Gastroesophageal sphincter (tissue), 4 donors: ENCODE measurements at regions not wholly inside any gene's neighbourhood (a gene's known extent, or its start where the extent isn't known, plus 50 kb on each side); places are given as distances from the start of the nearest gene placed in this dataset.
"Not testable (repeated sequence)": the region's sequence is repeated elsewhere in the genome, so short reads cannot be mapped to it uniquely, and the experiment has no call there.

Source experiments
- ATAC-seq: fragments of 150-250 bp; one replicate; pipeline ENCODE4 v1.9.1; 2016; ENCODE audit warnings: mild to moderate bottlenecking, moderate library complexity
- H3K27ac ChIP-seq, 4 donors: fragments of 200-600 bp; sonication (generic) in 3 of 4; 1 replicate in 3 of 4; 2 replicates in 1 of 4; pipeline ENCODE4 v1.5.1; 2016 to 2019
- H3K27me3 ChIP-seq: fragments of 200-600 bp; sonication (generic); one replicate; pipeline ENCODE4 v1.5.1; 2019
- H3K36me3 ChIP-seq, 2 donors: fragments of 200-600 bp; sonication (generic); one replicate each; pipeline ENCODE4 v1.5.1; 2019; ENCODE audit warnings: control low read depth in 1 of 2
- H3K4me1 ChIP-seq, 3 donors: fragments of 200-600 bp; sonication (generic); 1 replicate in 2 of 3; 2 replicates in 1 of 3; pipeline ENCODE4 v1.5.1; 2016 to 2019; ENCODE audit warnings: control low read depth in 2 of 3
- H3K4me3 ChIP-seq, 2 donors: fragments of 200-600 bp; sonication (generic); one replicate each; pipeline ENCODE4 v1.5.1; 2019; ENCODE audit warnings: mild to moderate bottlenecking in 1 of 2, moderate library complexity in 1 of 2
- H3K9me3 ChIP-seq, 3 donors: fragments of 200-600 bp; sonication (generic); one replicate each; pipeline ENCODE4 v1.5.1; 2017 to 2019; ENCODE audit warnings: control low read depth in 2 of 3
- EP300 ChIP-seq: sonication (generic); formaldehyde crosslinking; IDR thresholded peaks from one replicate; pipeline ENCODE4 v1.6.1; 2017; ENCODE audit warnings: antibody characterized with exemption, mild to moderate bottlenecking
- POLR2A ChIP-seq, 2 donors: fragments of 450-650 bp; IDR thresholded peaks; one replicate each; pipeline ENCODE4 v1.6.1; 2017; ENCODE audit warnings: antibody characterized with exemption in 2 of 2, mild to moderate bottlenecking in 2 of 2, moderate library complexity in 1 of 2
- POLR2AphosphoS5 ChIP-seq: sonication (generic); formaldehyde crosslinking; IDR thresholded peaks from one replicate; pipeline ENCODE4 v1.6.1; 2017; ENCODE audit warnings: antibody characterized with exemption
- WGBS, 2 donors: methylation state at CpG; one replicate each; pipeline ENCODE4 v1.1.5; 2018; ENCODE audit warnings: low coverage in 1 of 2; 5-methylcytosine and 5-hydroxymethylcytosine counted together
- TF ChIP-seq, protein P1 (sequence below), 4 experiments: fragments of 200-600 bp in 2 of 4; fragments of 450-650 bp in 2 of 4; sonication (generic) in 1 of 4; IDR thresholded peaks; one replicate each; pipeline ENCODE4 v1.5.1; 2017 to 2019; ENCODE audit warnings: antibody characterized with exemption in 4 of 4, mild to moderate bottlenecking in 2 of 4, moderate library complexity in 2 of 4

DNA sequence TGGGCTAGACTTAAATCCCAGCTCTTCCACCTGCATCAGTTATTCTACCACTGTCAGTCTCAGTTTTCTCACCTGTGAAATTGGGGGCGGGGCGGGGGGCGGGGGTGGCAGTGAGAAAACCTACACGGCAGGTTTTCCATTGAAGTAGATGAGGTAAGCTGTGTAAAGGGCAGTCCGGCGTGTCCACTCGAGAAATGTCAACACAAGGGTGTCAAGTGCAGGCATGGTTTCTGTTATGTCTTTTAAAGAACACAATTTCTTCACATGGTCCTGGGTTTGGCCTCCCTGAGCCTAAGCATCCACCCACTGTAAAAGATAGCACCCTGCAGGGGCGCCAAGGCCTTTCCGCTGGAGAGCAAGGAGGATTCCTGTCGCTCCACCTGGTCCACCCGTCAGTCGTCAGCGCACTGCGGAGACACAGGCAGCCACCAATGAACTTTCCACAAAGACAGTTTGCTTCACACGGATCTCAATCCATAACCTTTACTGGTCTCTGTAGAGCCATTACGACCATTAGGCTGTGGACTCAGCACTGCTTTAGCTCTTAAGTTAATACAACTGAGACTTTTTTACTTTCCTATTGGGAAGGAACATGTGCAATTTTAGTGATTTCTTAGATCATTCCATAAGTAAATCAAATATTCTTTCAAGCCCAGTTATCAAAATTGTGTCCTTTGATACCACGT lies 99.5 kb upstream of the FOXB1 start:
- 25 to 40% methylated on average over 2 to 16 of the region's 17 CpGs for WGBS, 2 donors
- Histone ChIP-seq H3K9me3 (no peaks in the 10 kb centered on the region), H3K27ac (no peak overlapping the region), H3K4me3 (no peak overlapping the region), H3K36me3 (no peaks in the 10 kb centered on the region), H3K27me3 (peaks cover 64% of the 10 kb centered on the region), H3K4me1 (no peaks in the 10 kb centered on the region)
- no peak for ATAC-seq
- TF ChIP-seq POLR2AphosphoS5 = no peak

DNA sequence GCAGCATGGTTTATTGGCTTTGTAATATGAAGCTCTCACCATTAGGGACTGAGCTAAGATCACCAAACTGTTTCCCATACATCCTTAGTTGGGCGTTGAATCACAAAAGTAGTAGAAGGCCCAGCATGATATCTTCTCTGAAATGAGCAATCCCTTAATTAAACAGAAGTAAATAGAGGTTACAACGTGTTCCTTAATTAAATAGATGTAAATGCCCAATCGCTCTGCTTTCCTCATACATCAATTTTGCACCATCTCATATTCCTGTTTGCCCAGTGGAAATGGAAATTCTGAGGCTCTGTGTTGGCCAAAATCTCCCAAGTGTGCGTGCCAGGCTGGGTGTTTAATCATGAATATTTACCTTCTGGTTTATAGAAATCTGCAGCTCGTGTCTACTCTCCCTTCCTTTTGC lies 107.4 kb upstream of the FOXB1 start:
- no peak overlapping the region for H3K27ac ChIP-seq

DNA sequence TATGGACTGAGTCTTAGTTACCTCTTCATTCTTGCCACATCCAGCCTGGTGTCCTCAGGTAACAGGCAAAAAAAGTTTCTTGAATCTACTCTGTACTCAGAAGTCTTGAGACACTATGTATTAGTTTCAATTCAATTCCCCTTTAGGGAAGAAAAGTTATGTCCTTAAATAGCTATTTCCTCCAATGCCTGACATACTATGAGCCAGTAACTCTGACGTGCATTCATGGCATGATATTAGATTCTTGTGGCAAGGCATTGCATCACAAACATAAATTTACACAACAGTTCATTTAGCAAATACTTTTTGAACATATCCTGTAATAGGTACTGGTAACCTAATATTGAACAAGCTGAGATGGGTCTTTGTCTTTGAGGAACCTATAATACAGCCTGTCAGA lies 109.3 kb upstream of the FOXB1 start:
- ATAC-seq = no peak
- 10 to 60% methylated on average over 1 of the region's 1 CpG for WGBS, 2 donors
- H3K27me3 ChIP-seq = peaks cover 24% of the 10 kb centered on the region
- H3K9me3 ChIP-seq = no peaks in the 10 kb centered on the region
- no peak overlapping the region for H3K4me3 ChIP-seq
- no peak for TF ChIP-seq EP300
- TF ChIP-seq, protein P1, sequence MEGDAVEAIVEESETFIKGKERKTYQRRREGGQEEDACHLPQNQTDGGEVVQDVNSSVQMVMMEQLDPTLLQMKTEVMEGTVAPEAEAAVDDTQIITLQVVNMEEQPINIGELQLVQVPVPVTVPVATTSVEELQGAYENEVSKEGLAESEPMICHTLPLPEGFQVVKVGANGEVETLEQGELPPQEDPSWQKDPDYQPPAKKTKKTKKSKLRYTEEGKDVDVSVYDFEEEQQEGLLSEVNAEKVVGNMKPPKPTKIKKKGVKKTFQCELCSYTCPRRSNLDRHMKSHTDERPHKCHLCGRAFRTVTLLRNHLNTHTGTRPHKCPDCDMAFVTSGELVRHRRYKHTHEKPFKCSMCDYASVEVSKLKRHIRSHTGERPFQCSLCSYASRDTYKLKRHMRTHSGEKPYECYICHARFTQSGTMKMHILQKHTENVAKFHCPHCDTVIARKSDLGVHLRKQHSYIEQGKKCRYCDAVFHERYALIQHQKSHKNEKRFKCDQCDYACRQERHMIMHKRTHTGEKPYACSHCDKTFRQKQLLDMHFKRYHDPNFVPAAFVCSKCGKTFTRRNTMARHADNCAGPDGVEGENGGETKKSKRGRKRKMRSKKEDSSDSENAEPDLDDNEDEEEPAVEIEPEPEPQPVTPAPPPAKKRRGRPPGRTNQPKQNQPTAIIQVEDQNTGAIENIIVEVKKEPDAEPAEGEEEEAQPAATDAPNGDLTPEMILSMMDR (IDR thresholded peaks at IDR 0.05) = no peak
- no peak for TF ChIP-seq POLR2A (IDR thresholded peaks at IDR 0.05)
- TF ChIP-seq POLR2AphosphoS5 = no peak
- H3K4me1 ChIP-seq = no peaks in the 10 kb centered on the region
- H3K27ac ChIP-seq = no peak overlapping the region
- no peaks in the 10 kb centered on the region for H3K36me3 ChIP-seq

More for the DNA sequence above, 107.4 kb upstream of the FOXB1 start:
- 75 to 86% methylated on average over 4 of the region's 5 CpGs for WGBS, 2 donors
- ATAC-seq = no peak
- Histone ChIP-seq H3K4me3 (no peak overlapping the region), H3K9me3 (no peaks in the 10 kb centered on the region), H3K27me3 (peaks cover 28% of the 10 kb centered on the region), H3K4me1 (no peaks in the 10 kb centered on the region), H3K36me3 (no peaks in the 10 kb centered on the region)
- TF ChIP-seq, protein P1 (IDR thresholded peaks at IDR 0.05) = no peak
- no peak for TF ChIP-seq POLR2A (IDR thresholded peaks at IDR 0.05)
- TF ChIP-seq EP300 = no peak
- no peak for TF ChIP-seq POLR2AphosphoS5

DNA sequence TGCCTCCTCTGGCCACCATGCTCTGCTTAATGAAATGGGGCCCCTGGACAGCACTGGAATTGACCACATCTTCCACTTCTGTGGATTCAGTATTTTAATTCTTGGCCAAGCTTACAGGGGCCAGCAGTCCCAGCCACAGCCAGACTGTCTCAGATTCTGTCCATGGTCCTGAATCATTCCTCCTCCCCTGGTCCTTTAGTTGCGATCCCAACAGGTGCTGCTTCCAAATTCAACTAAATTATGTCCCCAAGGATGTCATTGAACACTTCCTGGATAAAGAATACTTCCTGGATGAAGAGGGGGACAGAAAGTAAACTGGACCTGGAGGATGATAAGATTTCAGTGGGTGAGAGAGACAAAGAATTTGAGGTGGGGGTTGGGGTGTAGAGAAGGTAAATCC lies 111.1 kb upstream of the FOXB1 start:
- H3K36me3 ChIP-seq = no peaks in the 10 kb centered on the region
- H3K27me3 ChIP-seq = peaks cover 40% of the 10 kb centered on the region
- no peaks in the 10 kb centered on the region for H3K9me3 ChIP-seq
- H3K4me1 ChIP-seq = no peaks in the 10 kb centered on the region
- TF ChIP-seq, protein P1 (IDR thresholded peaks at IDR 0.05) = no peak
- TF ChIP-seq POLR2A (IDR thresholded peaks at IDR 0.05) = no peak
- WGBS, 2 donors = 11% methylated on average over 1 of the region's 1 CpG; no CpG with 5 or more reads in 1 of the 2 donors
- no peak overlapping the region for H3K4me3 ChIP-seq
- no peak for ATAC-seq
- H3K27ac ChIP-seq = no peak overlapping the region

DNA sequence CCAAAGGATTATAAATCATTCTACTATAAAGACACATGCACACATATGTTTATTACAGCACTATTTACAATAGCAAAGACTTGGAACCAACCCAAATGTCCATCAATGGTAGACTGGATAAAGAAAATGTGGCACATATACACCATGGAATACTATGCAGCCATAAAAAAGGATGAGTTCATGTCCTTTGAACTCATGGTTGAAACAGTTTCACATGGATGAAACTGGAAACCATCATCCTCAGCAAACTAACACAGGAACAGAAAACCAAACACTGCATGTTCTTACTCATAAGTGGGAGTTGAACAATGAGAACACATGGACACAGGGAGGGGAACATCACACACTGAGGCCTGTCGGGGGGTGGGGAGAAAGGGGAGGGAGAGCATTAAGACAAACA lies 116.2 kb upstream of the FOXB1 start:
- H3K4me3 ChIP-seq, H3K27ac ChIP-seq, ATAC-seq, H3K9me3 ChIP-seq, H3K4me1 ChIP-seq, H3K36me3 ChIP-seq: not testable (repeated sequence)
- 86% methylated on average over 1 of the region's 1 CpG; no CpG with 5 or more reads in 1 of the 2 donors for WGBS, 2 donors
- H3K27me3 ChIP-seq = peaks cover 54% of the 10 kb centered on the region

DNA sequence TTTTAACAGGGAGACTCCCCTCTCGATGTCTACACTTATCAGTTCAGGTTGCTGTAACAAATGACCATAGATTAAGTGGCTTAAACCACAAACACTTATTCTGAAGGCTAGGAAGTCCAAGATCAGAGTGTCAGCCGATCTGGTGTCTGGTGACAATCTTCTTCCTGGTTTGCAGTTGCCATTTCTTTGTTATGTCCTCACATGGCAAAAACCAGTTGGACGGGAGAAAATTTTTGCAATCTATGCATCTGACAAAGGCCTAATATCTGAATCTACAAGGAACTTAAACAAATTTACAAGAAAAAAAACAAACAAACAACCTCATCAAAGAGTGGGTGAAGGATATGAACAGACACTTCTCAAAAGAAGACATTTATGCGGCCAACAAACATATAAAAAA lies 116.9 kb upstream of the FOXB1 start:
- Histone ChIP-seq H3K27ac (no peak overlapping the region), H3K4me1 (peaks cover 0 to 8% (median 0%) of the 10 kb centered on the region in 3 donors), H3K4me3 (no peak overlapping the region), H3K9me3 (no peaks in the 10 kb centered on the region), H3K27me3 (peaks cover 60% of the 10 kb centered on the region), H3K36me3 (no peaks in the 10 kb centered on the region)
- TF ChIP-seq EP300 = no peak
- TF ChIP-seq POLR2A (IDR thresholded peaks at IDR 0.05) = no peak
- no peak for TF ChIP-seq POLR2AphosphoS5
- 41 to 60% methylated on average over 2 to 3 of the region's 4 CpGs for WGBS, 2 donors
- ATAC-seq = no peak
